Fibroblast of lung (primary cell): ENCODE measurements at regions not wholly inside any gene's neighbourhood (a gene's known extent, or its start where the extent isn't known, plus 50 kb on each side); places are given as distances from the start of the nearest gene placed in this dataset.

ENCODE experiments used
- DNase-seq, 2 donors: peaks; one replicate each; pipeline versions ENCODE4 v3.0.0 to v3.0.0-alpha.2; 2010; ENCODE audit warnings: low read depth in 2 of 2
- H2AFZ ChIP-seq: 2 replicates; pipeline ENCODE4 v1.5.1; 2012; ENCODE audit warnings: low read length, control low read depth, inconsistent platforms
- H3K27ac ChIP-seq: 2 replicates; pipeline ENCODE4 v1.5.1; 2011; ENCODE audit warnings: low read length, control low read depth; ENCODE audit not compliant: insufficient read depth
- H3K27me3 ChIP-seq: 2 replicates; pipeline ENCODE4 v1.5.1; 2011; ENCODE audit warnings: mild to moderate bottlenecking, low read length; ENCODE audit not compliant: control insufficient read depth, insufficient read depth
- H3K36me3 ChIP-seq: 2 replicates; pipeline ENCODE4 v1.5.1; 2011; ENCODE audit warnings: low read length; ENCODE audit not compliant: control insufficient read depth, insufficient read depth
- H3K4me1 ChIP-seq: 2 replicates; pipeline ENCODE4 v1.5.1; 2011; ENCODE audit warnings: low read length; ENCODE audit not compliant: control insufficient read depth, insufficient read depth; ENCODE audit errors: extremely low read depth
- H3K4me2 ChIP-seq: 2 replicates; pipeline ENCODE4 v1.5.1; 2011; ENCODE audit warnings: low read length, control low read depth; ENCODE audit not compliant: insufficient read depth; ENCODE audit errors: extremely low read depth
- H3K4me3 ChIP-seq, 4 experiments: fragments of 200-600 bp in 1 of 4; sonication (generic) in 1 of 4; replicated peaks in 1 of 4; 2 replicates each; pipeline ENCODE4 v1.5.1; 2011 to 2016; ENCODE audit warnings: low read length in 4 of 4, low read depth in 3 of 4, mild to moderate bottlenecking in 3 of 4, control low read depth in 2 of 4, inconsistent platforms in 1 of 4, mixed read lengths in 1 of 4; ENCODE audit not compliant: insufficient read depth in 1 of 4; ENCODE audit errors: control extremely low read depth in 1 of 4
- H3K79me2 ChIP-seq: 2 replicates; pipeline ENCODE4 v1.5.1; 2012; ENCODE audit warnings: mild to moderate bottlenecking, low read length, inconsistent platforms; ENCODE audit not compliant: control insufficient read depth, insufficient read depth
- H3K9ac ChIP-seq: 2 replicates; pipeline ENCODE4 v1.5.1; 2011; ENCODE audit warnings: mild to moderate bottlenecking, low read length, control low read depth; ENCODE audit not compliant: insufficient read depth
- H3K9me3 ChIP-seq: 2 replicates; pipeline ENCODE4 v1.5.1; 2012; ENCODE audit warnings: low read depth, low read length; ENCODE audit not compliant: control insufficient read depth, insufficient read depth
- H4K20me1 ChIP-seq: 2 replicates; pipeline ENCODE4 v1.5.1; 2011; ENCODE audit warnings: low read length; ENCODE audit not compliant: control insufficient read depth, insufficient read depth; ENCODE audit errors: extremely low read depth
- EZH2 ChIP-seq: IDR thresholded peaks from 2 replicates; pipeline ENCODE4 v1.5.1; 2012; ENCODE audit warnings: low read length, control low read depth, mild to moderate bottlenecking; ENCODE audit errors: missing control alignments
- TF ChIP-seq, protein P1 (sequence below), 2 donors: IDR thresholded peaks in 1 of 2; conservative IDR thresholded peaks in 1 of 2; 1 replicate in 1 of 2; 2 replicates in 1 of 2; pipeline ENCODE4 v1.5.1; 2011 to 2012; ENCODE audit warnings: low read length in 2 of 2, control low read depth in 1 of 2, inconsistent platforms in 1 of 2, low read depth in 1 of 2, mild to moderate bottlenecking in 1 of 2

- Histone ChIP-seq H3K36me3 (no peaks in the 10 kb centered on the region), H3K9me3 (no peaks in the 10 kb centered on the region), H3K27ac (no peak overlapping the region), H3K4me1 (no peaks in the 10 kb centered on the region), H4K20me1 (no peaks in the 10 kb centered on the region), H3K79me2 (no peaks in the 10 kb centered on the region), H3K27me3 (no peaks in the 10 kb centered on the region), H2AFZ (no peak overlapping the region), H3K9ac (no peak overlapping the region), H3K4me2 (no peak overlapping the region), H3K4me3 (no peak overlapping the region)
- TF ChIP-seq, protein P1, sequence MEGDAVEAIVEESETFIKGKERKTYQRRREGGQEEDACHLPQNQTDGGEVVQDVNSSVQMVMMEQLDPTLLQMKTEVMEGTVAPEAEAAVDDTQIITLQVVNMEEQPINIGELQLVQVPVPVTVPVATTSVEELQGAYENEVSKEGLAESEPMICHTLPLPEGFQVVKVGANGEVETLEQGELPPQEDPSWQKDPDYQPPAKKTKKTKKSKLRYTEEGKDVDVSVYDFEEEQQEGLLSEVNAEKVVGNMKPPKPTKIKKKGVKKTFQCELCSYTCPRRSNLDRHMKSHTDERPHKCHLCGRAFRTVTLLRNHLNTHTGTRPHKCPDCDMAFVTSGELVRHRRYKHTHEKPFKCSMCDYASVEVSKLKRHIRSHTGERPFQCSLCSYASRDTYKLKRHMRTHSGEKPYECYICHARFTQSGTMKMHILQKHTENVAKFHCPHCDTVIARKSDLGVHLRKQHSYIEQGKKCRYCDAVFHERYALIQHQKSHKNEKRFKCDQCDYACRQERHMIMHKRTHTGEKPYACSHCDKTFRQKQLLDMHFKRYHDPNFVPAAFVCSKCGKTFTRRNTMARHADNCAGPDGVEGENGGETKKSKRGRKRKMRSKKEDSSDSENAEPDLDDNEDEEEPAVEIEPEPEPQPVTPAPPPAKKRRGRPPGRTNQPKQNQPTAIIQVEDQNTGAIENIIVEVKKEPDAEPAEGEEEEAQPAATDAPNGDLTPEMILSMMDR (conservative IDR thresholded peaks at IDR 0.05 in 1 of 2, IDR thresholded peaks at IDR 0.05 in 1 of 2; ENCODE audit: low read depth in 1 of 2, low read length in 2 of 2): no peak
- no peak for TF ChIP-seq EZH2
- no peak for DNase-seq
These were observed 448.1 kb upstream of the TRAM1L1 start for GRCh38 chr4:117533501-117533900.

DNA sequence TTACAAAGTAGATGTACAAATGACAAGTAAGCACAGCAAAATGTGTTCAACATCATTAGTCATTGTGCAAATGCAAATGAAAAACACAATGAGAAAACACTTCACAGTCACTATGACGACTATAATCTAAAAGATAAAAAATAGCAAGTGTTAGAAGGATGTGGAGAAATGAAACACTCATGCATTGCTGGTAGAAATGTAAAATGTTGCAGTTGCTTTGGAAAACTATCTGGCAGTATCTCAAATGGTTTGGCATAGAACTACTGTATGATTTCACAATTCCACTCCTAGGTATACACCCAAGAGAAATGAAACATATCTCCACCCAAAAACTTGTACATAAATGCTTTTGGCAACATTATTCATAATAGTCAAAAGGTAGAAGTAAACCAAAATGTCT lies 459.7 kb upstream of the TRAM1L1 start:
- H3K4me1 ChIP-seq: no peaks in the 10 kb centered on the region

GRCh38 chr4:117549524-117549923 lies 464.1 kb upstream of the TRAM1L1 start:
- Histone ChIP-seq H3K4me3 (no peak overlapping the region), H4K20me1 (no peaks in the 10 kb centered on the region), H3K79me2 (no peaks in the 10 kb centered on the region), H3K27me3 (no peaks in the 10 kb centered on the region), H3K36me3 (no peaks in the 10 kb centered on the region), H3K9me3 (no peaks in the 10 kb centered on the region), H2AFZ (no peak overlapping the region), H3K4me1 (no peaks in the 10 kb centered on the region), H3K27ac (no peak overlapping the region), H3K4me2 (no peak overlapping the region), H3K9ac (no peak overlapping the region)
- TF ChIP-seq, protein P1 (conservative IDR thresholded peaks at IDR 0.05 in 1 of 2, IDR thresholded peaks at IDR 0.05 in 1 of 2; ENCODE audit: low read depth in 1 of 2, low read length in 2 of 2): no peak
- no peak for TF ChIP-seq EZH2
- DNase-seq: no peak

More for the DNA sequence above, 459.7 kb upstream of the TRAM1L1 start:
- H4K20me1 ChIP-seq: no peaks in the 10 kb centered on the region
- H2AFZ ChIP-seq: no peak overlapping the region
- peak; percentile 6 to 13 for DNase-seq
- no peak overlapping the region for H3K9ac ChIP-seq
- TF ChIP-seq, protein P1 (conservative IDR thresholded peaks at IDR 0.05 in 1 of 2, IDR thresholded peaks at IDR 0.05 in 1 of 2; ENCODE audit: low read depth in 1 of 2, low read length in 2 of 2): no peak
- no peak for TF ChIP-seq EZH2
- no peaks in the 10 kb centered on the region for H3K79me2 ChIP-seq
- no peak overlapping the region for H3K4me3 ChIP-seq
- H3K9me3 ChIP-seq: no peaks in the 10 kb centered on the region
- no peaks in the 10 kb centered on the region for H3K27me3 ChIP-seq
- no peak overlapping the region for H3K4me2 ChIP-seq
- H3K36me3 ChIP-seq: no peaks in the 10 kb centered on the region
- H3K27ac ChIP-seq: no peak overlapping the region
